ENCODE measurements at regions not wholly inside any gene's neighbourhood (a gene's known extent, or its start where the extent isn't known, plus 50 kb on each side); places are given as distances from the start of the nearest gene placed in this dataset.

DNA sequence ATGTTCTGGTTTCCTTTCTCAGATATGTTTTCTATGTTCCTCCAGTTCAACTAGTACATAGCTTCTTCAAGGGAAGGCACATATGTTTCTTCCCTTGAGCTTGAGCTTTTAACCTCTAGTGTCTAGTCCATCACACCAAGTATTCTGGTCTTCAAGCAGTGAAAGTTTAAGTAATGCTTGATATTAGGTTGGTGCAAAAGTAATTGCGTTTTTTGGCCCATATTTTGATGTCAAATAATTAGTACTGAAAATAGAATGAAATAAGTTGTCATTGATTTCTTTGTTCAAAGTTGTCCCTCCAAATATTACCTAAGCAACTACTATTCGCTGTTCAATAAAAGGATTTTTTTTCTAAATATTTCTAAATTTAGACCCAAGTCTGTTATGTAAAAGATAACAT lies 146.7 kb upstream of the TSC22D2 start:
- FAIRE-seq: no peak
- no peak overlapping the region for H3K27ac ChIP-seq (ENCODE audit: control insufficient read depth, insufficient read depth, low read length)
- no peaks in the 10 kb centered on the region for H3K27me3 ChIP-seq (ENCODE audit: control insufficient read depth, extremely low read depth, insufficient read depth, low read length)
- no peak overlapping the region for H3K9ac ChIP-seq (ENCODE audit: control insufficient read depth, extremely low read depth, insufficient read depth, low read length)
- no peaks in the 10 kb centered on the region for H3K79me2 ChIP-seq (ENCODE audit: control insufficient read depth, insufficient read depth, low read length)
- H3K4me1 ChIP-seq (ENCODE audit: control insufficient read depth, extremely low read depth, insufficient read depth, low read length): no peaks in the 10 kb centered on the region
- H3K4me3 ChIP-seq (ENCODE audit: control insufficient read depth in 2 of 3, extremely low read depth in 1 of 3, insufficient read depth in 2 of 3, low read depth in 1 of 3, low read length in 3 of 3): no peak overlapping the region
- H3K9me1 ChIP-seq (ENCODE audit: control insufficient read depth, extremely low read depth, insufficient read depth, low read length): no peaks in the 10 kb centered on the region
- TF ChIP-seq EZH2 (IDR thresholded peaks at IDR 0.05; ENCODE audit: low read length): no peak
- TF ChIP-seq, protein P1, sequence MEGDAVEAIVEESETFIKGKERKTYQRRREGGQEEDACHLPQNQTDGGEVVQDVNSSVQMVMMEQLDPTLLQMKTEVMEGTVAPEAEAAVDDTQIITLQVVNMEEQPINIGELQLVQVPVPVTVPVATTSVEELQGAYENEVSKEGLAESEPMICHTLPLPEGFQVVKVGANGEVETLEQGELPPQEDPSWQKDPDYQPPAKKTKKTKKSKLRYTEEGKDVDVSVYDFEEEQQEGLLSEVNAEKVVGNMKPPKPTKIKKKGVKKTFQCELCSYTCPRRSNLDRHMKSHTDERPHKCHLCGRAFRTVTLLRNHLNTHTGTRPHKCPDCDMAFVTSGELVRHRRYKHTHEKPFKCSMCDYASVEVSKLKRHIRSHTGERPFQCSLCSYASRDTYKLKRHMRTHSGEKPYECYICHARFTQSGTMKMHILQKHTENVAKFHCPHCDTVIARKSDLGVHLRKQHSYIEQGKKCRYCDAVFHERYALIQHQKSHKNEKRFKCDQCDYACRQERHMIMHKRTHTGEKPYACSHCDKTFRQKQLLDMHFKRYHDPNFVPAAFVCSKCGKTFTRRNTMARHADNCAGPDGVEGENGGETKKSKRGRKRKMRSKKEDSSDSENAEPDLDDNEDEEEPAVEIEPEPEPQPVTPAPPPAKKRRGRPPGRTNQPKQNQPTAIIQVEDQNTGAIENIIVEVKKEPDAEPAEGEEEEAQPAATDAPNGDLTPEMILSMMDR (optimal IDR thresholded peaks at IDR 0.05 in 1 of 3, IDR thresholded peaks at IDR 0.05 in 1 of 3, conservative IDR thresholded peaks at IDR 0.05 in 1 of 3; ENCODE audit: extremely low read depth in 1 of 3, insufficient read depth in 2 of 3, low read length in 3 of 3): no peak
- DNase-seq (ENCODE audit: low read depth, low spot score): no peak
- no peaks in the 10 kb centered on the region for H4K20me1 ChIP-seq (ENCODE audit: control insufficient read depth, extremely low read depth, insufficient read depth, low read length)
- no peak overlapping the region for H3K4me2 ChIP-seq (ENCODE audit: control insufficient read depth, extremely low read depth, insufficient read depth, low read depth, low read length)
- H3K36me3 ChIP-seq (ENCODE audit: control insufficient read depth in 2 of 2, extremely low read depth in 1 of 2, insufficient read depth in 2 of 2, low read length in 2 of 2): no peaks in the 10 kb centered on the region
- H2AFZ ChIP-seq (ENCODE audit: control insufficient read depth, low read length): no peak overlapping the region
- H3K9me3 ChIP-seq (ENCODE audit: control insufficient read depth, low read depth, low read length): no peaks in the 10 kb centered on the region
- dilution Hi-C loops (cut with MboI; ENCODE audit: extremely low pct_ligation_motif_present, low sequenced_read_pairs): no loop called here

DNA sequence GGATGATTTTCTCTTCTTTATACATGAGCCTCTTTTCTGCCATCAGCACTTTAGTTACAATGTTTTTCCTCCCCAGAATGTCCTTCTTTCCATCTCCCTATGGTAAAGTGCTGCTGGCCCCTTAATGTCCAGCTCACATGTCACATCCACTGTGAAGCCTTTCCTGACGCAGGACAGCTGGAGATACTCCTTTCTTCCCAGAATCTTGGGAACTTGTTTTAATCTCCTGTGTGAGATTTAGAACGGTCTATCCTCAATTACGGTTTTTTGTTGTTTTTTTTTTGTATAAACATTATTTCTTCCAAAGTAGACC lies 147.7 kb upstream of the TSC22D2 start:
- Histone ChIP-seq H3K79me2 (ENCODE audit: control insufficient read depth, insufficient read depth, low read length) (no peaks in the 10 kb centered on the region), H3K27me3 (ENCODE audit: control insufficient read depth, extremely low read depth, insufficient read depth, low read length) (no peaks in the 10 kb centered on the region), H2AFZ (ENCODE audit: control insufficient read depth, low read length) (no peak overlapping the region), H3K27ac (ENCODE audit: control insufficient read depth, insufficient read depth, low read length) (no peak overlapping the region), H3K4me1 (ENCODE audit: control insufficient read depth, extremely low read depth, insufficient read depth, low read length) (peaks cover 5% of the 10 kb centered on the region), H3K9me1 (ENCODE audit: control insufficient read depth, extremely low read depth, insufficient read depth, low read length) (no peaks in the 10 kb centered on the region), H3K36me3 (ENCODE audit: control insufficient read depth in 2 of 2, extremely low read depth in 1 of 2, insufficient read depth in 2 of 2, low read length in 2 of 2) (no peaks in the 10 kb centered on the region), H3K4me2 (ENCODE audit: control insufficient read depth, extremely low read depth, insufficient read depth, low read depth, low read length) (no peak overlapping the region), H3K9me3 (ENCODE audit: control insufficient read depth, low read depth, low read length) (no peaks in the 10 kb centered on the region), H3K9ac (ENCODE audit: control insufficient read depth, extremely low read depth, insufficient read depth, low read length) (no peak overlapping the region), H3K4me3 (ENCODE audit: control insufficient read depth in 2 of 3, extremely low read depth in 1 of 3, insufficient read depth in 2 of 3, low read depth in 1 of 3, low read length in 3 of 3) (no peak overlapping the region), H4K20me1 (ENCODE audit: control insufficient read depth, extremely low read depth, insufficient read depth, low read length) (no peaks in the 10 kb centered on the region)
- no peak for FAIRE-seq
- no peak for DNase-seq (ENCODE audit: low read depth, low spot score)
- TF ChIP-seq, protein P1 (optimal IDR thresholded peaks at IDR 0.05 in 1 of 3, IDR thresholded peaks at IDR 0.05 in 1 of 3, conservative IDR thresholded peaks at IDR 0.05 in 1 of 3; ENCODE audit: extremely low read depth in 1 of 3, insufficient read depth in 2 of 3, low read length in 3 of 3): no peak
- TF ChIP-seq EZH2 (IDR thresholded peaks at IDR 0.05; ENCODE audit: low read length): no peak
- dilution Hi-C loops (cut with MboI; ENCODE audit: extremely low pct_ligation_motif_present, low sequenced_read_pairs): no loop called here
